Thymus (tissue), 11 donors: ENCODE measurements at regions not wholly inside any gene's neighbourhood (a gene's known extent, or its start where the extent isn't known, plus 50 kb on each side); places are given as distances from the start of the nearest gene placed in this dataset.

Source experiments
- DNase-seq, 9 donors: peaks; one replicate each; pipeline ENCODE4 v3.0.0-alpha.2; 2013; ENCODE audit warnings: low spot score in 9 of 9, low read depth in 6 of 9, missing footprints in 1 of 9
- H3K27ac ChIP-seq, 2 donors: one replicate each; pipeline ENCODE4 v1.5.1; 2013; ENCODE audit warnings: control low read depth in 1 of 2, low read depth in 1 of 2, low read length in 1 of 2, mild to moderate bottlenecking in 1 of 2, moderate library complexity in 1 of 2
- H3K27me3 ChIP-seq, 2 donors: one replicate each; pipeline ENCODE4 v1.5.1; 2013; ENCODE audit warnings: low read length in 1 of 2; ENCODE audit not compliant: control insufficient read depth in 2 of 2, insufficient read depth in 1 of 2
- H3K36me3 ChIP-seq, 2 donors: one replicate each; pipeline ENCODE4 v1.5.1; 2013; ENCODE audit warnings: low read length in 1 of 2, mild to moderate bottlenecking in 1 of 2, moderate library complexity in 1 of 2; ENCODE audit not compliant: control insufficient read depth in 2 of 2, insufficient read depth in 2 of 2
- H3K4me1 ChIP-seq, 2 donors: one replicate each; pipeline ENCODE4 v1.5.1; 2013; ENCODE audit warnings: low read length in 2 of 2; ENCODE audit not compliant: control insufficient read depth in 2 of 2, insufficient read depth in 2 of 2
- H3K4me3 ChIP-seq, 2 donors: one replicate each; pipeline ENCODE4 v1.5.1; 2013; ENCODE audit warnings: low read length in 2 of 2, control low read depth in 1 of 2, mild to moderate bottlenecking in 1 of 2
- H3K9me3 ChIP-seq, 2 donors: one replicate each; pipeline ENCODE4 v1.5.1; 2013; ENCODE audit warnings: low read length in 1 of 2, mild to moderate bottlenecking in 1 of 2; ENCODE audit not compliant: control insufficient read depth in 2 of 2, insufficient read depth in 1 of 2
- WGBS: extraction: QIAGEN DNeasy Blood & Tissue Kit; methylation state at CpG from one replicate; pipeline ENCODE4 v1.1.7; 2013; 5-methylcytosine and 5-hydroxymethylcytosine counted together
- donor health status: healthy.

DNA sequence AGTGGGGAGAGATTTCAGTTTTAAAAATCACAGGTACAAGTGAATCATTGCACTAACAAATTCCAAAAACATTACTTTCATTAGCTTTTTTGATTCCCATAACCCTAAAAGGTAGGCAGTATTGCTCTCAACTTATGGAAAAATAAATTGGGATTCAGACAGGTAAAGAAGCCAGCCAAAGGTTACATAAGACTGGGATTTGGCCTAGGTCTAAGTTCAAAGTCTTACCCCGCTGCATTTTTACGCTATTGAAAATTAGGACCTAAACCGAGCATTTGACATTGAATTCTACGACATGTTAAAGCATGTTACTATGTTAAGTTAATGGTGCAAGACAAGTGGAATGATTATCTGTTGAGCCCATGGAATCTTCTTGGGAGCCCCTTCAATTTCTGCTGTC is 89.6 kb downstream of the ENC1 start:
- Histone ChIP-seq H3K36me3 (no peaks in the 10 kb centered on the region), H3K4me1 (no peaks in the 10 kb centered on the region), H3K9me3 (no peaks in the 10 kb centered on the region), H3K27me3 (no peaks in the 10 kb centered on the region), H3K27ac (no peak overlapping the region), H3K4me3 (no peak overlapping the region)
- 83% methylated on average over 4 of the region's 4 CpGs for WGBS
- no peak for DNase-seq

DNA sequence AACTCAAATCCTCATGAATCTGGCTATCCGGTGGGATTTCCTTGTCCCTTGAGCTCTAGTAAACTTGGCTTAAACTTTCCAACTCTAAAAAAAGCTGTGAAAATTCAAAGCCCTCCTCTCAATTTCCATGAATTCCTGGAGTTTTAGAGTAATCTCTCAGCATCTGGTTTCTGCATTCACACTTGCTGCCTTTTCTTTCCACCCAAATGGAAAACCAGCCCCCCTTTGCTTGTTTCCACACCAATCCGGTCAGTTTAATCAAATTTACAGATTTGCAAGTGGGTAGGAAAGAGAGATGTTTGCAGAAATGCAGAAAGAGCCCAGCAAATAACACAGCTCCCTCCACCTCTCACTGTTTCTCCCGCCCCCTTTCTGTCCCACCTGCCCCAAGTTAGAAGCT is 91.1 kb downstream of the ENC1 start:
- Histone ChIP-seq H3K27me3 (no peaks in the 10 kb centered on the region), H3K36me3 (no peaks in the 10 kb centered on the region), H3K9me3 (no peaks in the 10 kb centered on the region), H3K27ac (no peak overlapping the region), H3K4me3 (no peak overlapping the region), H3K4me1 (no peaks in the 10 kb centered on the region)
- no peak for DNase-seq
- WGBS: 90% methylated on average over 3 of the region's 3 CpGs

DNA sequence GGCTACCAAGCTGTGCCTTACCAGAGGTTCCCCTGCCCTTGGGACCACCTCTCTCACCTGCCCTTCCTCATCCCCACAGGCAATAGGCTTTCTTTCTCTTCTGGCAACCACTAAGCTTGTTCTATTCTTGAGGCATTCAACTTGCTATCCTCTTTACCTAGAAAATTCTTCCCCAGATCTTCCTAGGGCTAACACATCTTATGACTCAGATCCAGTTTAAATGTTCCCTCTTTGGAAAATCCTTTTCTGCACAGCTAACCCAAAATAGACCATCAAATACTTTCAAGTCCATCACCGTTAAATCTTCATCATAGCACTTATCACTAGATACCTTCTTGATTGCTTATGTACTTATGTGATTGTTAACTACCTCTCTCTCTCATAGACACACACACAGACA is 93.7 kb downstream of the ENC1 start:
- Histone ChIP-seq H3K36me3 (no peaks in the 10 kb centered on the region), H3K27ac (no peak overlapping the region), H3K9me3 (no peaks in the 10 kb centered on the region), H3K4me3 (no peak overlapping the region), H3K4me1 (peaks cover 0 to 2% of the 10 kb centered on the region in 2 donors), H3K27me3 (no peaks in the 10 kb centered on the region)
- no peak for DNase-seq
- WGBS: 95% methylated on average over 1 of the region's 1 CpG

GRCh38 chr5:74544811-74545210 is 95.7 kb downstream of the ENC1 start:
- no peak for DNase-seq
- no peaks in the 10 kb centered on the region for H3K9me3 ChIP-seq
- H3K4me3 ChIP-seq: no peak overlapping the region
- peaks cover 0 to 2% of the 10 kb centered on the region in 2 donors for H3K4me1 ChIP-seq
- H3K27me3 ChIP-seq: no peaks in the 10 kb centered on the region
- no peak overlapping the region for H3K27ac ChIP-seq
- WGBS: 96% methylated on average over 2 of the region's 2 CpGs
- no peaks in the 10 kb centered on the region for H3K36me3 ChIP-seq

- WGBS: 48% methylated on average over 14 of the region's 14 CpGs
- Histone ChIP-seq H3K9me3 (no peaks in the 10 kb centered on the region), H3K4me1 (peaks cover 0 to 2% of the 10 kb centered on the region in 2 donors), H3K36me3 (no peaks in the 10 kb centered on the region), H3K4me3 (no peak overlapping the region), H3K27me3 (no peaks in the 10 kb centered on the region), H3K27ac (no peak overlapping the region)
- DNase-seq: no peak
Measured at GRCh38 chr5:74543162-74543995, 97.1 kb downstream of the ENC1 start.

GRCh38 chr5:74542482-74542881 is 98.0 kb downstream of the ENC1 start:
- Histone ChIP-seq H3K4me3 (no peak overlapping the region), H3K27me3 (no peaks in the 10 kb centered on the region), H3K9me3 (no peaks in the 10 kb centered on the region), H3K4me1 (peaks cover 0 to 4% of the 10 kb centered on the region in 2 donors), H3K27ac (no peak overlapping the region), H3K36me3 (no peaks in the 10 kb centered on the region)
- 85% methylated on average over 3 of the region's 3 CpGs for WGBS
- no peak for DNase-seq

DNA sequence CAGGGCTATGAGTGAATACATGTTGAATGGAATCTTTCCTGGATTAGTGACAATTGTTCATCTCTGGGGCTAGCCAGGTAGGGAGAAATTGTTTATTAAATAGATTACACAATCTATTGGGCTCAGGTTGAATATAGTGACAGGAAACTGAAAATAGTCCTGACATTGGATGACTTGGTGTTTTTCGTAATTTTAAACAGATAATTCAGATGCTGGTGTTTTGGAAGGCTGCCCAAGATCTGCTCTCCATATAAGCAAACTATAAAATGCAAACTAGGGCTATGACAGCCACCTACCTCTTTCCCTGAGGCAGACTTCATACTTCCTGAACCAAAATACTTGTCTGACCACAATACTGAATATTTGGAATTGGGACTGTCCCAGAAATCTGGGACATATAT is 99.1 kb downstream of the ENC1 start:
- no peak overlapping the region for H3K4me3 ChIP-seq
- 70% methylated on average over 1 of the region's 1 CpG for WGBS
- no peaks in the 10 kb centered on the region for H3K36me3 ChIP-seq
- no peak overlapping the region for H3K27ac ChIP-seq
- H3K4me1 ChIP-seq: peaks cover 0 to 4% of the 10 kb centered on the region in 2 donors
- DNase-seq: no peak
- H3K27me3 ChIP-seq: no peaks in the 10 kb centered on the region
- H3K9me3 ChIP-seq: no peaks in the 10 kb centered on the region

GRCh38 chr5:74540622-74541021 is 99.9 kb downstream of the ENC1 start:
- 96% methylated on average over 1 of the region's 1 CpG for WGBS

DNA sequence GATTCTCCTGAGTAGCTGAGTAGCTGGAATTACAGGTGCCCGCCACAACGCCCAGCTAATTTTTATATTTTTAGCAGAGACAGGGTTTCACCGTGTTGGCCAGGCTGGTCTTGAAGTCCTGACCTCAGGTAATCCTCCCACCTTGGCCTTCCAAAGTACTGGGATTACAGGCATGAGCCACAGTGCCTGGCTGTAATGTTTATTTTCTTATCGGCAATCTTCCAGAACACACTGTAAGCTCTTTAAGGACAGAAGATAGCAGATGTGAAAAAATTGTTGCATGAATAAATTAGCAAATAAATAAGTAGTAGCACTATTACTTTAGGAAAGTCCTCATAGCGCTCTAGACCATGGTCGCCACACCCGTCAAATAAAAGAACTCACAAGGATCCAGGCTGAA is 100.5 kb downstream of the ENC1 start:
- no peak for DNase-seq

More at GRCh38 chr5:74540622-74541021, 99.9 kb downstream of the ENC1 start:
- H3K36me3 ChIP-seq: no peaks in the 10 kb centered on the region
- no peaks in the 10 kb centered on the region for H3K27me3 ChIP-seq
- H3K4me3 ChIP-seq: no peak overlapping the region
- H3K27ac ChIP-seq: no peak overlapping the region
- no peak for DNase-seq
- H3K4me1 ChIP-seq: peaks cover 0 to 4% of the 10 kb centered on the region in 2 donors
- H3K9me3 ChIP-seq: no peaks in the 10 kb centered on the region

More for the DNA sequence above, 100.5 kb downstream of the ENC1 start:
- Histone ChIP-seq H3K36me3 (no peaks in the 10 kb centered on the region), H3K4me1 (peaks cover 0 to 4% of the 10 kb centered on the region in 2 donors), H3K27me3 (no peaks in the 10 kb centered on the region), H3K27ac (no peak overlapping the region), H3K9me3 (no peaks in the 10 kb centered on the region), H3K4me3 (no peak overlapping the region)
- 92% methylated on average over 7 of the region's 7 CpGs for WGBS
